Gastroesophageal sphincter (tissue), 4 donors: ENCODE measurements at regions not wholly inside any gene's neighbourhood (a gene's known extent, or its start where the extent isn't known, plus 50 kb on each side); places are given as distances from the start of the nearest gene placed in this dataset.

Experiments
- ATAC-seq: fragments of 150-250 bp; one replicate; pipeline ENCODE4 v1.9.1; 2016; ENCODE audit warnings: mild to moderate bottlenecking, moderate library complexity
- H3K27ac ChIP-seq, 4 donors: fragments of 200-600 bp; sonication (generic) in 3 of 4; 1 replicate in 3 of 4; 2 replicates in 1 of 4; pipeline ENCODE4 v1.5.1; 2016 to 2019
- H3K27me3 ChIP-seq: fragments of 200-600 bp; sonication (generic); one replicate; pipeline ENCODE4 v1.5.1; 2019
- H3K36me3 ChIP-seq, 2 donors: fragments of 200-600 bp; sonication (generic); one replicate each; pipeline ENCODE4 v1.5.1; 2019; ENCODE audit warnings: control low read depth in 1 of 2
- H3K4me1 ChIP-seq, 3 donors: fragments of 200-600 bp; sonication (generic); 1 replicate in 2 of 3; 2 replicates in 1 of 3; pipeline ENCODE4 v1.5.1; 2016 to 2019; ENCODE audit warnings: control low read depth in 2 of 3
- H3K4me3 ChIP-seq, 2 donors: fragments of 200-600 bp; sonication (generic); one replicate each; pipeline ENCODE4 v1.5.1; 2019; ENCODE audit warnings: mild to moderate bottlenecking in 1 of 2, moderate library complexity in 1 of 2
- H3K9me3 ChIP-seq, 3 donors: fragments of 200-600 bp; sonication (generic); one replicate each; pipeline ENCODE4 v1.5.1; 2017 to 2019; ENCODE audit warnings: control low read depth in 2 of 3
- EP300 ChIP-seq: sonication (generic); formaldehyde crosslinking; IDR thresholded peaks from one replicate; pipeline ENCODE4 v1.6.1; 2017; ENCODE audit warnings: antibody characterized with exemption, mild to moderate bottlenecking
- POLR2A ChIP-seq, 2 donors: fragments of 450-650 bp; IDR thresholded peaks; one replicate each; pipeline ENCODE4 v1.6.1; 2017; ENCODE audit warnings: antibody characterized with exemption in 2 of 2, mild to moderate bottlenecking in 2 of 2, moderate library complexity in 1 of 2
- POLR2AphosphoS5 ChIP-seq: sonication (generic); formaldehyde crosslinking; IDR thresholded peaks from one replicate; pipeline ENCODE4 v1.6.1; 2017; ENCODE audit warnings: antibody characterized with exemption
- WGBS, 2 donors: methylation state at CpG; one replicate each; pipeline ENCODE4 v1.1.5; 2018; ENCODE audit warnings: low coverage in 1 of 2; 5-methylcytosine and 5-hydroxymethylcytosine counted together
- small RNA-seq, 4 donors: library from RNA; depleted of rRNA; stranded (forward); fragments of <200 nt; gene quantifications; one replicate each; pipeline ENCODE3, GENCODE V24; 2016
- TF ChIP-seq, protein P1 (sequence below), 4 experiments: fragments of 200-600 bp in 2 of 4; fragments of 450-650 bp in 2 of 4; sonication (generic) in 1 of 4; IDR thresholded peaks; one replicate each; pipeline ENCODE4 v1.5.1; 2017 to 2019; ENCODE audit warnings: antibody characterized with exemption in 4 of 4, mild to moderate bottlenecking in 2 of 4, moderate library complexity in 2 of 4

DNA sequence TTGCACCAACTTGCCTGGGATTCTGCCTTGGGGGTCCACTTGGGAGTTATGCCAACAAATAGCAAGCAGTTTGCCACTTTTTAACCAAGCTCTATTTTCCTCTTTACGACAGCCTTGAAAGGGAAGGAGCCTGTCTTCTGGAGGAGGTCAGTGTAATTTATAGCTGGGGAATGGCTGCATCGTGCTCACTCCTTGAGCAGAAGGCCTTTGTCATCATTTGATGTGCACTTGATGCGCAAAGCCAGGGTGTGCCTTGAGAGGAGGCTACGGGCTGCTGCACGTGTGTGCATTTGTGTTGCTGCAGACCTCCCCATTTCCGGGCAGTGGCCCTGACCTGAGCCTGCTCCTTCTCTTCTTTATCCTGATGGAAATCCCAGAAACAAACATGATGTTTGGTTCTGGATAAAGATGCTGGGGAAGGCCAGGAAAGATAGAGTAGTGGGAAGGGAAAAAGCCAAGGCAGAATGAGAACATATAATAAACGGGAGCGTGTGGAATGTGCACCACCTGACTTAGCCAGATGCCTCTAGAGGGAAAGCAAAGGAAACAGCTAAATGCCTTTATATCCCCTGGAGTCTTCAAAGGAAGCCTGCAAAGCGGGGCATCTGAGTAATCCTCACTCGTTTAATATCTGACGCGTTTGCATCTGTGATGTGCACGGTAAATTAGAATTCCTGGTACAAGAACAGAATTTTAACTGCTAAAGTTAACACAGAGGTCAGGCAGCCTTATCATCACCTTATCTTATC, 68.3 kb upstream of the ZNF521 start:
- TF ChIP-seq POLR2AphosphoS5: no peak
- TF ChIP-seq, protein P1, sequence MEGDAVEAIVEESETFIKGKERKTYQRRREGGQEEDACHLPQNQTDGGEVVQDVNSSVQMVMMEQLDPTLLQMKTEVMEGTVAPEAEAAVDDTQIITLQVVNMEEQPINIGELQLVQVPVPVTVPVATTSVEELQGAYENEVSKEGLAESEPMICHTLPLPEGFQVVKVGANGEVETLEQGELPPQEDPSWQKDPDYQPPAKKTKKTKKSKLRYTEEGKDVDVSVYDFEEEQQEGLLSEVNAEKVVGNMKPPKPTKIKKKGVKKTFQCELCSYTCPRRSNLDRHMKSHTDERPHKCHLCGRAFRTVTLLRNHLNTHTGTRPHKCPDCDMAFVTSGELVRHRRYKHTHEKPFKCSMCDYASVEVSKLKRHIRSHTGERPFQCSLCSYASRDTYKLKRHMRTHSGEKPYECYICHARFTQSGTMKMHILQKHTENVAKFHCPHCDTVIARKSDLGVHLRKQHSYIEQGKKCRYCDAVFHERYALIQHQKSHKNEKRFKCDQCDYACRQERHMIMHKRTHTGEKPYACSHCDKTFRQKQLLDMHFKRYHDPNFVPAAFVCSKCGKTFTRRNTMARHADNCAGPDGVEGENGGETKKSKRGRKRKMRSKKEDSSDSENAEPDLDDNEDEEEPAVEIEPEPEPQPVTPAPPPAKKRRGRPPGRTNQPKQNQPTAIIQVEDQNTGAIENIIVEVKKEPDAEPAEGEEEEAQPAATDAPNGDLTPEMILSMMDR (IDR thresholded peaks at IDR 0.05): no peak
- TF ChIP-seq POLR2A (IDR thresholded peaks at IDR 0.05): no peak
- no peak for TF ChIP-seq EP300
- 44 to 45% methylated on average over 6 to 8 of the region's 13 CpGs for WGBS, 2 donors
- no peak for ATAC-seq

DNA sequence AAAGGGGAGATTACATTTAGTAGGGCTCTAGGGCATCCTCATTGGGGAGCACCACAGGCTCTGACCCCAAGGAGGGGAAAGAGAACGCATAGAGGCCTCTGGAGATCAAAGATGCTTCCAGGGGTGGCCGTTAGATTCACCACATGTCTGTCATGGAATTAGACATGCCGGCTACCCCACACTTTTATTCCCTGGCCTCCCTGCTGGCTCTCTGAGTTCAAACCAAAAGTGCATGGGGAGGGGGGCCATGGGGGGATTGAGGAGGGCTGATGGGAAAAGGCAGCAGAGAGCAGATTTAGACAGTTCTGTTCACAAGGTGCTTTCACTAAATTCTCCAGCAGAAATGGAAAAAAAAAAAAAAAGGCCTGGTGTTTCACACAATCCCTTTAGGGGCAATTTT, 64.4 kb upstream of the ZNF521 start:
- H3K36me3 ChIP-seq: no peaks in the 10 kb centered on the region
- H3K27me3 ChIP-seq: peaks cover 21% of the 10 kb centered on the region
- ATAC-seq: no peak
- TF ChIP-seq, protein P1 (IDR thresholded peaks at IDR 0.05): no peak
- no peak for TF ChIP-seq POLR2AphosphoS5
- TF ChIP-seq EP300: no peak
- TF ChIP-seq POLR2A (IDR thresholded peaks at IDR 0.05): no peak
- no peak overlapping the region for H3K27ac ChIP-seq
- no peaks in the 10 kb centered on the region for H3K9me3 ChIP-seq
- no peaks in the 10 kb centered on the region for H3K4me1 ChIP-seq
- 72% methylated on average over 3 of the region's 3 CpGs; no CpG with 5 or more reads in 1 of the 2 donors for WGBS, 2 donors
- no peak overlapping the region for H3K4me3 ChIP-seq

More for the DNA sequence above, 68.3 kb upstream of the ZNF521 start:
- Histone ChIP-seq H3K36me3 (no peaks in the 10 kb centered on the region), H3K9me3 (no peaks in the 10 kb centered on the region), H3K27ac (no peak overlapping the region), H3K27me3 (peaks cover 15% of the 10 kb centered on the region), H3K4me3 (no peak overlapping the region), H3K4me1 (no peaks in the 10 kb centered on the region)

DNA sequence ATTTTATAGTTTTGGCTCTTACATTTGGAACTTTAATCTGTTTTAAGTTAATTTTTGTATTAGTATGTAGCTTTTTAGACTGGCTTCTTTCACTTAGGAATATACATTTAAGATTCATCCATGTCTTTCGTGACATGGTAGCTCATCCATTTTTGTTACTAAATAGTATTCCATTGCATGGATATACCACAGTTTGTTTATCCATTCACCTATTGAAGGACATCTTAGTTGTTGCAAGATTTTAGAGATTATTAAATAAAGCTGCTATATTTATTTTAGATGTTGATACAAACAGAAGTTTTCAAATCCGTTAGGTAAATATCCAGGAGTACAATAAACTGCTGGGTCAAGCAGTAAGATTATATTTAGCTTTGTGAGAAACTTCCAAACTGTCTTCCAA, 58.0 kb upstream of the ZNF521 start:
- Histone ChIP-seq H3K4me1 (no peaks in the 10 kb centered on the region), H3K27me3 (peaks cover 3% of the 10 kb centered on the region), H3K4me3 (no peak overlapping the region), H3K36me3 (no peaks in the 10 kb centered on the region), H3K27ac (no peak overlapping the region), H3K9me3 (peaks cover 0 to 12% (median 0%) of the 10 kb centered on the region in 3 donors)
- ATAC-seq: no peak
- 75 to 90% methylated on average over 2 of the region's 2 CpGs for WGBS, 2 donors
- TF ChIP-seq POLR2A (IDR thresholded peaks at IDR 0.05) (no peak), POLR2AphosphoS5 (no peak)

DNA sequence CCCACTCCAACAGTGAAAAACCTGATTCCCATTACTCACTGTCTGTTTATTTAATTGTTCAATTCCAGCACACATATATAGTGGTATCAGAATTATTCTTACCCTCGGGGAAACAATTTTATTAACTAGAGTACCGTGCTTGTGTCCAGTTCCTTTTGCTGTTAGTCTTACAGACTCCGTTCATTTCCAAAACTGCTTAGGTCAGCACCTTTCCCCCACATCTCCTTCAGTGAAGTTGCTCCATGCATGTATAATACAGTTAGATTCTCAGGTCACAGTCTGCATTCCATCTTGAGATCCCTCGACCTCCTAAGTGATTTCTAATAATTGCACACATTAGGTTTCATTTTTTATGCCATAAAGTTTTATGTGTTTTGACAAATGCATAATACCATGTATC, 56.3 kb upstream of the ZNF521 start:
- 81 to 96% methylated on average over 4 of the region's 4 CpGs for WGBS, 2 donors
- TF ChIP-seq POLR2A (IDR thresholded peaks at IDR 0.05) (no peak), POLR2AphosphoS5 (no peak), EP300 (no peak)
- TF ChIP-seq, protein P1 (IDR thresholded peaks at IDR 0.05): no peak

More for the DNA sequence above, 56.3 kb upstream of the ZNF521 start:
- H3K27ac ChIP-seq: no peak overlapping the region
- peaks cover 0 to 12% (median 0%) of the 10 kb centered on the region in 3 donors for H3K9me3 ChIP-seq
- ATAC-seq: no peak
- no peaks in the 10 kb centered on the region for H3K4me1 ChIP-seq
- H3K27me3 ChIP-seq: no peaks in the 10 kb centered on the region
- no peaks in the 10 kb centered on the region for H3K36me3 ChIP-seq
- no peak overlapping the region for H3K4me3 ChIP-seq

Small RNAs in the stretch of these regions (small RNA-seq; reads per million reads assigned to genes)
- 0 reads per million in 4 donors for gene AC027229.1
- gene RN7SL97P: 0 to 0.27 (median 0) reads per million in 4 donors
